ENCODE measurements at regions not wholly inside any gene's neighbourhood (a gene's known extent, or its start where the extent isn't known, plus 50 kb on each side); places are given as distances from the start of the nearest gene placed in this dataset.

GRCh38 chr5:155091063-155091648 is 77.6 kb downstream of the KIF4B start:
- H4K20me1 ChIP-seq (ENCODE audit: insufficient read depth, low read length), result no peaks in the 10 kb centered on the region
- POLR2A ChIA-PET (ENCODE audit: unreplicated experiment), result no interaction called here
- H3K23ac ChIP-seq (ENCODE audit: low read depth, low read length), result no peak overlapping the region
- no peak overlapping the region for H3K18ac ChIP-seq (ENCODE audit: low read depth, low read length)
- no peak overlapping the region for H2AK5ac ChIP-seq (ENCODE audit: low read depth, low read length)
- BruUV-seq (replicated peaks), result no TSS peak
- no peak overlapping the region for H2BK20ac ChIP-seq (ENCODE audit: low read depth, low read length)
- no peaks in the 10 kb centered on the region for H3K36me3 ChIP-seq (ENCODE audit: control insufficient read depth, insufficient read depth, low read length)
- H3K27ac ChIP-seq (ENCODE audit: insufficient read depth, low read length), result no peak overlapping the region
- no peak overlapping the region for H3K9ac ChIP-seq (ENCODE audit: low read depth, low read length)
- no peak for TF ChIP-seq RFX5 (IDR thresholded peaks at IDR 0.05; ENCODE audit: low read depth, low read length)
- TF ChIP-seq, protein P1, sequence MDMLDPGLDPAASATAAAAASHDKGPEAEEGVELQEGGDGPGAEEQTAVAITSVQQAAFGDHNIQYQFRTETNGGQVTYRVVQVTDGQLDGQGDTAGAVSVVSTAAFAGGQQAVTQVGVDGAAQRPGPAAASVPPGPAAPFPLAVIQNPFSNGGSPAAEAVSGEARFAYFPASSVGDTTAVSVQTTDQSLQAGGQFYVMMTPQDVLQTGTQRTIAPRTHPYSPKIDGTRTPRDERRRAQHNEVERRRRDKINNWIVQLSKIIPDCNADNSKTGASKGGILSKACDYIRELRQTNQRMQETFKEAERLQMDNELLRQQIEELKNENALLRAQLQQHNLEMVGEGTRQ (IDR thresholded peaks at IDR 0.05; ENCODE audit: low read depth, low read length), result no peak
- TF ChIP-seq, protein P2, sequence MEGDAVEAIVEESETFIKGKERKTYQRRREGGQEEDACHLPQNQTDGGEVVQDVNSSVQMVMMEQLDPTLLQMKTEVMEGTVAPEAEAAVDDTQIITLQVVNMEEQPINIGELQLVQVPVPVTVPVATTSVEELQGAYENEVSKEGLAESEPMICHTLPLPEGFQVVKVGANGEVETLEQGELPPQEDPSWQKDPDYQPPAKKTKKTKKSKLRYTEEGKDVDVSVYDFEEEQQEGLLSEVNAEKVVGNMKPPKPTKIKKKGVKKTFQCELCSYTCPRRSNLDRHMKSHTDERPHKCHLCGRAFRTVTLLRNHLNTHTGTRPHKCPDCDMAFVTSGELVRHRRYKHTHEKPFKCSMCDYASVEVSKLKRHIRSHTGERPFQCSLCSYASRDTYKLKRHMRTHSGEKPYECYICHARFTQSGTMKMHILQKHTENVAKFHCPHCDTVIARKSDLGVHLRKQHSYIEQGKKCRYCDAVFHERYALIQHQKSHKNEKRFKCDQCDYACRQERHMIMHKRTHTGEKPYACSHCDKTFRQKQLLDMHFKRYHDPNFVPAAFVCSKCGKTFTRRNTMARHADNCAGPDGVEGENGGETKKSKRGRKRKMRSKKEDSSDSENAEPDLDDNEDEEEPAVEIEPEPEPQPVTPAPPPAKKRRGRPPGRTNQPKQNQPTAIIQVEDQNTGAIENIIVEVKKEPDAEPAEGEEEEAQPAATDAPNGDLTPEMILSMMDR (conservative IDR thresholded peaks at IDR 0.05; ENCODE audit: low read depth, low read length), result no peak
- TF ChIP-seq SMC3 (IDR thresholded peaks at IDR 0.05; ENCODE audit: low read depth, low read length), result no peak
- TF ChIP-seq POLR2A (IDR thresholded peaks at IDR 0.05; ENCODE audit: low read depth, low read length), result no peak
- TF ChIP-seq RCOR1 (IDR thresholded peaks at IDR 0.05; ENCODE audit: insufficient replicate concordance, low read length), result no peak
- no peak for TF ChIP-seq MAFK (IDR thresholded peaks at IDR 0.05; ENCODE audit: low read depth, low read length)
- no peak for TF ChIP-seq NFE2L2 (IDR thresholded peaks at IDR 0.05; ENCODE audit: low read depth, low read length)
- TF ChIP-seq CHD1 (IDR thresholded peaks at IDR 0.05; ENCODE audit: low read depth, low read length), result no peak
- H3K79me1 ChIP-seq (ENCODE audit: low read depth in 1 of 2, low read length in 2 of 2), result no peaks in the 10 kb centered on the region
- no peak overlapping the region; the same call in 1 of the 2 replicates for H4K5ac ChIP-seq (ENCODE audit: low read depth, low read length)
- H3K4me1 ChIP-seq (ENCODE audit: control insufficient read depth, insufficient read depth, low read length), result no peaks in the 10 kb centered on the region
- no peak overlapping the region for H3K56ac ChIP-seq (ENCODE audit: extremely low read depth, insufficient read depth, low read length)
- H2BK15ac ChIP-seq (ENCODE audit: low read depth, low read length), result no peak overlapping the region
- no peak overlapping the region for H4K8ac ChIP-seq (ENCODE audit: low read depth in 2 of 2, low read length in 2 of 2)
- ATAC-seq (ENCODE audit: low read depth), result no peak; the same call in 1 of the 2 replicates
- in situ Hi-C loops (cut with MboI; ENCODE audit: low sequenced_read_pairs) (no loop called here), dilution Hi-C loops (cut with HindIII; ENCODE audit: low sequenced_read_pairs, unreplicated experiment) (no loop called here), intact Hi-C loops (cut with micrococcal nuclease) (no loop called here)
- no peaks in the 10 kb centered on the region for H3K9me3 ChIP-seq (ENCODE audit: control insufficient read depth, insufficient read depth, low read length)
- H2AK9ac ChIP-seq (replicated peaks; ENCODE audit: low read depth, low read length, poor library complexity), result no peak overlapping the region
- H3K4me3 ChIP-seq (ENCODE audit: insufficient read depth, low read depth, low read length), result no peak overlapping the region
- H3K4ac ChIP-seq (ENCODE audit: low read depth, low read length), result no peak overlapping the region
- H3K27me3 ChIP-seq (ENCODE audit: control insufficient read depth, insufficient read depth, low read length), result no peaks in the 10 kb centered on the region
- 0% methylated on average over 1 of the region's 2 CpGs; no CpG with 5 or more reads in 1 of the 2 experiments for WGBS, 2 experiments (ENCODE audit: extremely low coverage in 2 of 2, insufficient read length in 1 of 2)
- CTCF ChIA-PET, result interaction anchor here (0.5 to 1.3 kb wide), 2 partner anchors 49 to 362 kb away, joined by 4 read pairs; no protein-coding TSS in a partner anchor
- H3K14ac ChIP-seq (replicated peaks; ENCODE audit: low read depth, low read length), result no peak overlapping the region
- H2BK120ac ChIP-seq (ENCODE audit: low read depth, low read length), result no peak overlapping the region
- no peak overlapping the region for H4K91ac ChIP-seq (ENCODE audit: insufficient read depth, low read depth, low read length)
- H2BK5ac ChIP-seq (ENCODE audit: low read depth, low read length, poor library complexity, severe bottlenecking), result no peak overlapping the region
- H2AFZ ChIP-seq (replicated peaks; ENCODE audit: low read length, poor library complexity), result no peak overlapping the region
- no peak for DNase-seq
- H3K4me2 ChIP-seq (ENCODE audit: low read depth, low read length), result no peak overlapping the region
- no peaks in the 10 kb centered on the region for H3K9me1 ChIP-seq (ENCODE audit: insufficient read depth, low read length)
